Stomach (tissue), 8 donors: ENCODE measurements at regions not wholly inside any gene's neighbourhood (a gene's known extent, or its start where the extent isn't known, plus 50 kb on each side); places are given as distances from the start of the nearest gene placed in this dataset.

Experiments used
- DNase-seq, 2 donors: peaks; one replicate each; pipeline versions ENCODE4 v3.0.0 to v3.0.0-alpha.2; 2013 to 2019
- H3K27ac ChIP-seq, 5 donors: fragments of 200-600 bp in 4 of 5; sonication (generic) in 4 of 5; one replicate each; pipeline ENCODE4 v1.5.1; 2013 to 2019; ENCODE audit warnings: mild to moderate bottlenecking in 1 of 5, moderate library complexity in 1 of 5
- H3K27me3 ChIP-seq, 3 donors: fragments of 200-600 bp; sonication (generic); one replicate each; pipeline ENCODE4 v1.5.1; 2017 to 2019; ENCODE audit warnings: mixed run types in 1 of 3
- H3K36me3 ChIP-seq, 4 donors: fragments of 200-600 bp; sonication (generic); 1 replicate in 3 of 4; 2 replicates in 1 of 4; pipeline ENCODE4 v1.5.1; 2016 to 2019
- H3K4me1 ChIP-seq, 4 donors: fragments of 200-600 bp; sonication (generic); one replicate each; pipeline ENCODE4 v1.5.1; 2016 to 2019
- H3K4me3 ChIP-seq, 4 donors: fragments of 200-600 bp; sonication (generic) in 3 of 4; one replicate each; pipeline ENCODE4 v1.5.1; 2016 to 2019; ENCODE audit warnings: mild to moderate bottlenecking in 1 of 4
- H3K9me3 ChIP-seq, 4 donors: fragments of 200-600 bp; sonication (generic); one replicate each; pipeline ENCODE4 v1.5.1; 2016 to 2019
- EP300 ChIP-seq: sonication (generic); formaldehyde crosslinking; IDR thresholded peaks from one replicate; pipeline ENCODE4 v1.6.1; 2017; ENCODE audit warnings: antibody characterized with exemption
- POLR2A ChIP-seq, 4 donors: fragments of 450-650 bp; IDR thresholded peaks; one replicate each; pipeline ENCODE4 v1.6.1; 2016; ENCODE audit warnings: antibody characterized with exemption in 4 of 4, control low read depth in 2 of 4, mild to moderate bottlenecking in 1 of 4, moderate library complexity in 1 of 4
- POLR2AphosphoS5 ChIP-seq, 3 donors: sonication (generic); formaldehyde crosslinking; IDR thresholded peaks; one replicate each; pipeline ENCODE4 v1.6.1; 2016; ENCODE audit warnings: antibody characterized with exemption in 3 of 3
- WGBS, 5 donors: extraction: QIAGEN DNeasy Blood & Tissue Kit in 3 of 5; methylation state at CpG; one replicate each; pipeline versions ENCODE4 v1.1.5 to v1.1.7; 2013 to 2018; 5-methylcytosine and 5-hydroxymethylcytosine counted together
- intact Hi-C: fragments of 100-400 bp; cut with DNase I; formaldehyde crosslinking; loops from one replicate; pipeline ENCODE4 v1.15.1; 2023; ENCODE audit warnings: low total_unique reads
- TF ChIP-seq, protein P1 (sequence below), 7 experiments: fragments of 450-650 bp in 4 of 7; fragments of 200-600 bp in 3 of 7; sonication (generic) in 3 of 7; IDR thresholded peaks; one replicate each; pipeline ENCODE4 v1.5.1; 2016 to 2019; ENCODE audit warnings: antibody characterized with exemption in 7 of 7, control low read depth in 2 of 7, mild to moderate bottlenecking in 1 of 7
- donor health status: healthy with polysubstance abuse.
- donor health status: Bipolar disorder and iron deficiency.
- donor health status: healthy.

DNA sequence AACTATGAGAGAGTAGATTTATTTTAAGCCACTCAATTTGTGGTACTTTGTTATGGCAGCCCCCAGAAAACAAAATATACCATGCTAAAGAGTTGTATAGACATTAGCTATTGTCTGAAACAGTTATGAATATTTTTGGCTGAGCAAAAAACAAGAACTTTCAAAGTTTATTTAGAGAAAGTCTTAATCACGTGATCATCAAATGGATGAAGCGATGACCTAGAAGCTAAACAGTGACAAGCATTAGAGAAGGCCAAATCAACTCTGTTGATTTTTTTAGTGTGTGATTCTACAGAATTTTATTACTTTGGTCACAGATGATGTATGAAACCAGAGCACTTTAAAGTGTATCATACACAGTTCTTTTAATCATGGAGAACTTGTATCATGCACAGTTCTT is 1247.9 kb upstream of the MAP3K7 start:
- intact Hi-C loops: no loop called here
- H3K27me3 ChIP-seq: no peaks in the 10 kb centered on the region
- WGBS, 5 donors: 85 to 91% (median 87%) methylated on average over 2 of the region's 2 CpGs

GRCh38 chr6:91827151-91827550 is 1240.3 kb upstream of the MAP3K7 start:
- intact Hi-C loops: no loop called here
- Histone ChIP-seq H3K4me1 (no peaks in the 10 kb centered on the region), H3K36me3 (no peaks in the 10 kb centered on the region), H3K27me3 (no peaks in the 10 kb centered on the region), H3K27ac (no peak overlapping the region), H3K4me3 (no peak overlapping the region), H3K9me3 (no peaks in the 10 kb centered on the region)
- 58 to 91% (median 84%) methylated on average over 2 of the region's 2 CpGs for WGBS, 5 donors
- TF ChIP-seq EP300 (no peak), POLR2A (IDR thresholded peaks at IDR 0.05) (no peak), POLR2AphosphoS5 (IDR thresholded peaks at IDR 0.05) (no peak)
- TF ChIP-seq, protein P1, sequence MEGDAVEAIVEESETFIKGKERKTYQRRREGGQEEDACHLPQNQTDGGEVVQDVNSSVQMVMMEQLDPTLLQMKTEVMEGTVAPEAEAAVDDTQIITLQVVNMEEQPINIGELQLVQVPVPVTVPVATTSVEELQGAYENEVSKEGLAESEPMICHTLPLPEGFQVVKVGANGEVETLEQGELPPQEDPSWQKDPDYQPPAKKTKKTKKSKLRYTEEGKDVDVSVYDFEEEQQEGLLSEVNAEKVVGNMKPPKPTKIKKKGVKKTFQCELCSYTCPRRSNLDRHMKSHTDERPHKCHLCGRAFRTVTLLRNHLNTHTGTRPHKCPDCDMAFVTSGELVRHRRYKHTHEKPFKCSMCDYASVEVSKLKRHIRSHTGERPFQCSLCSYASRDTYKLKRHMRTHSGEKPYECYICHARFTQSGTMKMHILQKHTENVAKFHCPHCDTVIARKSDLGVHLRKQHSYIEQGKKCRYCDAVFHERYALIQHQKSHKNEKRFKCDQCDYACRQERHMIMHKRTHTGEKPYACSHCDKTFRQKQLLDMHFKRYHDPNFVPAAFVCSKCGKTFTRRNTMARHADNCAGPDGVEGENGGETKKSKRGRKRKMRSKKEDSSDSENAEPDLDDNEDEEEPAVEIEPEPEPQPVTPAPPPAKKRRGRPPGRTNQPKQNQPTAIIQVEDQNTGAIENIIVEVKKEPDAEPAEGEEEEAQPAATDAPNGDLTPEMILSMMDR (IDR thresholded peaks at IDR 0.05): no peak
- no peak for DNase-seq

More for the DNA sequence above, 1247.9 kb upstream of the MAP3K7 start:
- Histone ChIP-seq H3K4me3 (no peak overlapping the region), H3K27ac (no peak overlapping the region), H3K36me3 (no peaks in the 10 kb centered on the region), H3K9me3 (no peaks in the 10 kb centered on the region), H3K4me1 (no peaks in the 10 kb centered on the region)
- DNase-seq: no peak
- TF ChIP-seq EP300: no peak
- TF ChIP-seq, protein P1 (IDR thresholded peaks at IDR 0.05): no peak
- no peak for TF ChIP-seq POLR2AphosphoS5 (IDR thresholded peaks at IDR 0.05)
- no peak for TF ChIP-seq POLR2A (IDR thresholded peaks at IDR 0.05)

- TF ChIP-seq POLR2AphosphoS5 (IDR thresholded peaks at IDR 0.05) (no peak), EP300 (no peak), POLR2A (IDR thresholded peaks at IDR 0.05) (no peak)
- TF ChIP-seq, protein P1 (IDR thresholded peaks at IDR 0.05): no peak
- DNase-seq: no peak
- WGBS, 5 donors: 69 to 86% (median 80%) methylated on average over 2 of the region's 2 CpGs
Measured at GRCh38 chr6:91826128-91826527, 1239.3 kb upstream of the MAP3K7 start.

GRCh38 chr6:91824331-91824730 is 1237.5 kb upstream of the MAP3K7 start:
- intact Hi-C loops: no loop called here
- Histone ChIP-seq H3K27me3 (no peaks in the 10 kb centered on the region), H3K4me1 (no peaks in the 10 kb centered on the region), H3K9me3 (no peaks in the 10 kb centered on the region), H3K4me3 (no peak overlapping the region), H3K27ac (no peak overlapping the region), H3K36me3 (no peaks in the 10 kb centered on the region)
- DNase-seq: no peak
- TF ChIP-seq POLR2A (IDR thresholded peaks at IDR 0.05): no peak
- no peak for TF ChIP-seq POLR2AphosphoS5 (IDR thresholded peaks at IDR 0.05)
- no peak for TF ChIP-seq EP300
- TF ChIP-seq, protein P1 (IDR thresholded peaks at IDR 0.05): no peak

More at GRCh38 chr6:91826128-91826527, 1239.3 kb upstream of the MAP3K7 start:
- no peaks in the 10 kb centered on the region for H3K9me3 ChIP-seq
- H3K4me1 ChIP-seq: no peaks in the 10 kb centered on the region
- intact Hi-C loops: no loop called here
- H3K27ac ChIP-seq: no peak overlapping the region
- no peaks in the 10 kb centered on the region for H3K36me3 ChIP-seq
- no peak overlapping the region for H3K4me3 ChIP-seq
- H3K27me3 ChIP-seq: no peaks in the 10 kb centered on the region
